Suprapubic skin (tissue), 4 donors: ENCODE measurements at regions not wholly inside any gene's neighbourhood (a gene's known extent, or its start where the extent isn't known, plus 50 kb on each side); places are given as distances from the start of the nearest gene placed in this dataset.

Experiments
- DNase-seq, 2 donors: peaks; one replicate each; pipeline ENCODE4 v3.0.0-alpha.2; 2019; ENCODE audit warnings: low spot score in 2 of 2
- H3K27ac ChIP-seq: fragments of 200-600 bp; sonication (generic); one replicate; pipeline ENCODE4 v1.5.1; 2019
- H3K27me3 ChIP-seq: fragments of 200-600 bp; sonication (generic); one replicate; pipeline ENCODE4 v1.5.1; 2019
- H3K36me3 ChIP-seq: fragments of 200-600 bp; sonication (generic); one replicate; pipeline ENCODE4 v1.5.1; 2019
- H3K4me1 ChIP-seq: fragments of 200-600 bp; sonication (generic); one replicate; pipeline ENCODE4 v1.5.1; 2019
- H3K4me3 ChIP-seq: fragments of 200-600 bp; sonication (generic); one replicate; pipeline ENCODE4 v1.5.1; 2019; ENCODE audit warnings: mild to moderate bottlenecking
- H3K9me3 ChIP-seq: fragments of 200-600 bp; sonication (generic); one replicate; pipeline ENCODE4 v1.5.1; 2019
- EP300 ChIP-seq: sonication (generic); formaldehyde crosslinking; IDR thresholded peaks from one replicate; pipeline ENCODE4 v1.6.1; 2017; ENCODE audit warnings: antibody characterized with exemption
- POLR2A ChIP-seq, 2 donors: fragments of 450-650 bp; IDR thresholded peaks; one replicate each; pipeline ENCODE4 v1.6.1; 2017; ENCODE audit warnings: antibody characterized with exemption in 2 of 2, mild to moderate bottlenecking in 2 of 2, moderate library complexity in 2 of 2
- POLR2AphosphoS5 ChIP-seq, 3 donors: sonication (generic); formaldehyde crosslinking; IDR thresholded peaks; one replicate each; pipeline ENCODE4 v1.6.1; 2017; ENCODE audit warnings: antibody characterized with exemption in 3 of 3
- WGBS: methylation state at CpG from one replicate; pipeline ENCODE4 v1.1.5; 2018; 5-methylcytosine and 5-hydroxymethylcytosine counted together
- TF ChIP-seq, protein P1 (sequence below), 2 donors: fragments of 200-600 bp in 1 of 2; fragments of 450-650 bp in 1 of 2; sonication (generic) in 1 of 2; IDR thresholded peaks; one replicate each; pipeline ENCODE4 v1.5.1; 2016 to 2019; ENCODE audit warnings: antibody characterized with exemption in 2 of 2, mild to moderate bottlenecking in 1 of 2, moderate library complexity in 1 of 2

DNA sequence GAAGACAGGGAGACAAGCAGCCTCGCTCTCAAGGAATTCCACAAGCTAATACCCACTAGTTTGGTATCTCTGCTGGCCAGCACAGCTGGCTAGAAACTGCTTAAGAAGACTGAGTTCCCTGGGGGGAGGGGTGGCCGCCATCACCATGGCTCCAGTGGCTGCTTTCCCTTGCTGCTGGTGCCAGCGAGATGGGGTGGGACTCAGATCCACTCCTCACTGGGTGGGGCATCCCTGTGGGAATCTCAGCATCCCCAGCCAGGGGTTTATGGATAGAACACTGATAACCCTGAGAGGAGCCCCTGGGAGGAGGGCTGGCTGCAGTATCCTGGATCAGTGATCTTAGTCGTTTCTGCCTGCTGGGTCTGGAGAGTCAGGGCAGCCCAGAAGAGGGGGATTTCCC lies 170.6 kb upstream of the MDGA2 start:
- Histone ChIP-seq H3K36me3 (no peaks in the 10 kb centered on the region), H3K27ac (no peak overlapping the region), H3K27me3 (no peaks in the 10 kb centered on the region), H3K4me3 (no peak overlapping the region), H3K4me1 (no peaks in the 10 kb centered on the region), H3K9me3 (no peaks in the 10 kb centered on the region)
- TF ChIP-seq EP300 (no peak), POLR2A (IDR thresholded peaks at IDR 0.05) (no peak), POLR2AphosphoS5 (IDR thresholded peaks at IDR 0.05) (no peak)
- TF ChIP-seq, protein P1, sequence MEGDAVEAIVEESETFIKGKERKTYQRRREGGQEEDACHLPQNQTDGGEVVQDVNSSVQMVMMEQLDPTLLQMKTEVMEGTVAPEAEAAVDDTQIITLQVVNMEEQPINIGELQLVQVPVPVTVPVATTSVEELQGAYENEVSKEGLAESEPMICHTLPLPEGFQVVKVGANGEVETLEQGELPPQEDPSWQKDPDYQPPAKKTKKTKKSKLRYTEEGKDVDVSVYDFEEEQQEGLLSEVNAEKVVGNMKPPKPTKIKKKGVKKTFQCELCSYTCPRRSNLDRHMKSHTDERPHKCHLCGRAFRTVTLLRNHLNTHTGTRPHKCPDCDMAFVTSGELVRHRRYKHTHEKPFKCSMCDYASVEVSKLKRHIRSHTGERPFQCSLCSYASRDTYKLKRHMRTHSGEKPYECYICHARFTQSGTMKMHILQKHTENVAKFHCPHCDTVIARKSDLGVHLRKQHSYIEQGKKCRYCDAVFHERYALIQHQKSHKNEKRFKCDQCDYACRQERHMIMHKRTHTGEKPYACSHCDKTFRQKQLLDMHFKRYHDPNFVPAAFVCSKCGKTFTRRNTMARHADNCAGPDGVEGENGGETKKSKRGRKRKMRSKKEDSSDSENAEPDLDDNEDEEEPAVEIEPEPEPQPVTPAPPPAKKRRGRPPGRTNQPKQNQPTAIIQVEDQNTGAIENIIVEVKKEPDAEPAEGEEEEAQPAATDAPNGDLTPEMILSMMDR (IDR thresholded peaks at IDR 0.05) = no peak
- no peak for DNase-seq
- WGBS = 80% methylated on average over 2 of the region's 4 CpGs

DNA sequence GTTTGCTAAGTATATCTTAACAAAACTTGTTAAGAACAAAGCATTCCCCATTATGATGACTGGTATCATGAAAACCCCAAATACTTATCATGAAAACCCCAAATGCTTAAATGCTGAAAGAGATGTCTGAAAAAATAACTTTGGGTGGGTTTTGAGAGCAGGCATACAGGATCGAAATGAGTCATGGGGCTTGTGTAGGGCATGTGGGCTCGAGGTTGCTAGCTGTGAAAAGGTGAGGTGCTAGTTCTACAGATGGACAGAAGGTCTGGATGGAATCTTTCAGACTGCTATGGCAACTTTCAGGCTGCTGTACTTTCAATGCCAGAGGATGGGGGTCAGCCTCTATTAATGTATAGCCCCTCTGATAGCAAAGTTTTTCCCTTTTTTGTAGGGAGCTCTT lies 167.8 kb upstream of the MDGA2 start:
- no peak for DNase-seq
- Histone ChIP-seq H3K27me3 (no peaks in the 10 kb centered on the region), H3K27ac (no peak overlapping the region), H3K4me3 (no peak overlapping the region), H3K9me3 (no peaks in the 10 kb centered on the region), H3K4me1 (no peaks in the 10 kb centered on the region), H3K36me3 (no peaks in the 10 kb centered on the region)
- 65% methylated on average over 2 of the region's 2 CpGs for WGBS
- TF ChIP-seq EP300 (no peak), POLR2A (IDR thresholded peaks at IDR 0.05) (no peak), POLR2AphosphoS5 (IDR thresholded peaks at IDR 0.05) (no peak)
- TF ChIP-seq, protein P1 (IDR thresholded peaks at IDR 0.05) = no peak

DNA sequence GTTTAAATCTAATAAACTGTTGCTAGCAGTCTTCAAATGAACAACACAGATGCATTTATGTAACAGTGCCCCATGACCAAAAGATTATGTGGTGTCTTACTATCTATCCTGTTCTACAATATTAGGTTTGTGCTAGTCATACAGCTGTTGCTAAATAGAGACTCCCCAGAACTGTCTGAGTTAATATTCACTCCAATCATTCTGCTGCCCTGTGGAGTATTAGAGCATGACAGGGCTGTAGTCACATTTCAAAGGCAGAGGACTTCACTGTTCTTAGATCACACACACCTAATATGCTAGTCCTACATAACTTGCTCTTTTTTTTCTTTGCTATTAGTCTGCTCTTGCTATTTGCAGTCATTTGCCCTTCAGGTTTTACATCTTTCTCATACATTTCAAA lies 157.6 kb upstream of the MDGA2 start:
- TF ChIP-seq EP300 (no peak), POLR2AphosphoS5 (IDR thresholded peaks at IDR 0.05) (no peak), POLR2A (IDR thresholded peaks at IDR 0.05) (no peak)
- TF ChIP-seq, protein P1 (IDR thresholded peaks at IDR 0.05) = no peak
- no peaks in the 10 kb centered on the region for H3K36me3 ChIP-seq

DNA sequence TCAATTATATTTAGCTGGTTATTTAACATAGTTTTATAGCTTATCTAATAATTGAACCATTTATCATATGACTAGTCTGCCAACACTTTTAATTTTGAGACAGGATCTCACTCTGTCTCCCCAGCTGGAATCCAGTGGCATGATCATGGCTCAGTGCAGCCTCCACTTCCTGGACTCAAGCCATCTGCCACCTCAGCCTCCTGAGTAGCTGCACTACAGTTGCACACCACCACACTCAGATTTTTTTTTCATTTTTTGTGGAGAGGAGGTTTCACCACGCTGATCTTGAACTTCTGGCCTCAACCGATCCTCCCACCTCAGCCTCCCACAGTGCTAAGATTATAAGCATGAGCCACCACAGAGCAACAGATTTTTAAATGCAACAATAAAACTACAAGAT lies 151.4 kb upstream of the MDGA2 start:
- no peak for DNase-seq
- Histone ChIP-seq H3K36me3 (no peaks in the 10 kb centered on the region), H3K9me3 (no peaks in the 10 kb centered on the region), H3K27ac (no peak overlapping the region), H3K4me1 (no peaks in the 10 kb centered on the region), H3K4me3 (no peak overlapping the region), H3K27me3 (no peaks in the 10 kb centered on the region)
- WGBS = 90% methylated on average over 2 of the region's 2 CpGs
- TF ChIP-seq POLR2AphosphoS5 (IDR thresholded peaks at IDR 0.05) = no peak
- no peak for TF ChIP-seq POLR2A (IDR thresholded peaks at IDR 0.05)
- no peak for TF ChIP-seq EP300
- TF ChIP-seq, protein P1 (IDR thresholded peaks at IDR 0.05) = no peak

More for the DNA sequence above, 157.6 kb upstream of the MDGA2 start:
- no peak overlapping the region for H3K4me3 ChIP-seq
- no peaks in the 10 kb centered on the region for H3K4me1 ChIP-seq
- peaks cover 5% of the 10 kb centered on the region for H3K9me3 ChIP-seq
- DNase-seq = no peak
- no peaks in the 10 kb centered on the region for H3K27me3 ChIP-seq
- H3K27ac ChIP-seq = no peak overlapping the region

DNA sequence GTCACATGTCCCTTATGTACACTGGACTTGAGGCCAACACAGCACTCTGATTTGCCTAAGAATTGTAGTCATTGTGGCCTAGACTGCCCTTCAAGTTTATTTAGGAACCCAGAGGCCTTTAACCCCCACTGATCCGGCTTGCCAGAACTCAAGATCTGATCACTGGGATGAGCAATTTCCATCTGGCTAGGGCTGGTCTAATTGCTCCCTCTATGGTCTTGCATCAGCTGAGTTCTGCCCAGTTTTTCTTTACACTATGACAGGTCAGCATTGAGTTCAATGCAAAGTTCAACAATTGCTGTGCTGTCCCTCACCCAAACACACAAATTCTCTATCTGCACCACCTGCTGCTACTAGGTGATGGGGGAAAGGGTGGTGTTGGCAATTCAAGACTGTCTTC lies 146.9 kb upstream of the MDGA2 start:
- H3K27ac ChIP-seq = no peak overlapping the region
- no peak overlapping the region for H3K4me3 ChIP-seq
- DNase-seq = no peak
- no peaks in the 10 kb centered on the region for H3K9me3 ChIP-seq
- H3K27me3 ChIP-seq = no peaks in the 10 kb centered on the region
- 92% methylated on average over 1 of the region's 1 CpG for WGBS
- TF ChIP-seq POLR2AphosphoS5 (IDR thresholded peaks at IDR 0.05) (no peak), EP300 (no peak), POLR2A (IDR thresholded peaks at IDR 0.05) (no peak)
- TF ChIP-seq, protein P1 (IDR thresholded peaks at IDR 0.05) = no peak
- no peaks in the 10 kb centered on the region for H3K4me1 ChIP-seq
- no peaks in the 10 kb centered on the region for H3K36me3 ChIP-seq
